GM13977 (cell line): ENCODE measurements at regions not wholly inside any gene's neighbourhood (a gene's known extent, or its start where the extent isn't known, plus 50 kb on each side); places are given as distances from the start of the nearest gene placed in this dataset.

Experiments
- DNase-seq: peaks from one replicate; pipeline ENCODE4 v3.0.0; 2012; ENCODE audit warnings: low spot score
- in situ Hi-C: fragments of 300-500 bp; cut with MboI; formaldehyde crosslinking; loops from one replicate; pipeline ENCODE4 v1.12.0; 2022; ENCODE audit warnings: low sequenced_read_pairs, low pct_unique_long_range_greater_than_20kb, mixed read lengths, inconsistent platforms; ENCODE audit not compliant: unreplicated experiment
- TF ChIP-seq, protein P1 (sequence below): IDR thresholded peaks from 2 replicates; pipeline ENCODE4 v1.5.1; 2012; ENCODE audit warnings: mild to moderate bottlenecking, control low read depth; ENCODE audit not compliant: insufficient read depth; ENCODE audit errors: extremely low read depth, missing control alignments

DNA sequence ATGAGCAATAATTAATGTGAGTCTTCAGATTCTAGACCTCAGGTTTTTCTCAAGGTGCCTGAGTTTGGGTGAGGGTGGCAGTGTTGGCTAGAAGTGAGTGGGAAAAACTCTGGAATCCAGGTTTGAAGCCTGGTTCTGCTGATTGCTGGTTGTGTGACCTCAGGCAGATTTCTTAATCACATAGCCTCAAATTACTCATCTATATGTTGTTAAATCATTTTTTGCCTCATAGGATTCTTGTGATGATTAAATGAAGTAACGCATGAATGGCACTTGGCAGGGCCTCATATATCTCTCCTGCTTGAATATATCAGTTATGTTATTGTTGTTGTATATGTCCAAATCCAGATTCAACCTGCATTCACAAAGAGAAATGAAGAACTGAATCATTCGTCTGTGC, 60.5 kb downstream of the NR2F2 start:
- no peak for DNase-seq
- in situ Hi-C loops = no loop called here
- TF ChIP-seq, protein P1, sequence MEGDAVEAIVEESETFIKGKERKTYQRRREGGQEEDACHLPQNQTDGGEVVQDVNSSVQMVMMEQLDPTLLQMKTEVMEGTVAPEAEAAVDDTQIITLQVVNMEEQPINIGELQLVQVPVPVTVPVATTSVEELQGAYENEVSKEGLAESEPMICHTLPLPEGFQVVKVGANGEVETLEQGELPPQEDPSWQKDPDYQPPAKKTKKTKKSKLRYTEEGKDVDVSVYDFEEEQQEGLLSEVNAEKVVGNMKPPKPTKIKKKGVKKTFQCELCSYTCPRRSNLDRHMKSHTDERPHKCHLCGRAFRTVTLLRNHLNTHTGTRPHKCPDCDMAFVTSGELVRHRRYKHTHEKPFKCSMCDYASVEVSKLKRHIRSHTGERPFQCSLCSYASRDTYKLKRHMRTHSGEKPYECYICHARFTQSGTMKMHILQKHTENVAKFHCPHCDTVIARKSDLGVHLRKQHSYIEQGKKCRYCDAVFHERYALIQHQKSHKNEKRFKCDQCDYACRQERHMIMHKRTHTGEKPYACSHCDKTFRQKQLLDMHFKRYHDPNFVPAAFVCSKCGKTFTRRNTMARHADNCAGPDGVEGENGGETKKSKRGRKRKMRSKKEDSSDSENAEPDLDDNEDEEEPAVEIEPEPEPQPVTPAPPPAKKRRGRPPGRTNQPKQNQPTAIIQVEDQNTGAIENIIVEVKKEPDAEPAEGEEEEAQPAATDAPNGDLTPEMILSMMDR = no peak

DNA sequence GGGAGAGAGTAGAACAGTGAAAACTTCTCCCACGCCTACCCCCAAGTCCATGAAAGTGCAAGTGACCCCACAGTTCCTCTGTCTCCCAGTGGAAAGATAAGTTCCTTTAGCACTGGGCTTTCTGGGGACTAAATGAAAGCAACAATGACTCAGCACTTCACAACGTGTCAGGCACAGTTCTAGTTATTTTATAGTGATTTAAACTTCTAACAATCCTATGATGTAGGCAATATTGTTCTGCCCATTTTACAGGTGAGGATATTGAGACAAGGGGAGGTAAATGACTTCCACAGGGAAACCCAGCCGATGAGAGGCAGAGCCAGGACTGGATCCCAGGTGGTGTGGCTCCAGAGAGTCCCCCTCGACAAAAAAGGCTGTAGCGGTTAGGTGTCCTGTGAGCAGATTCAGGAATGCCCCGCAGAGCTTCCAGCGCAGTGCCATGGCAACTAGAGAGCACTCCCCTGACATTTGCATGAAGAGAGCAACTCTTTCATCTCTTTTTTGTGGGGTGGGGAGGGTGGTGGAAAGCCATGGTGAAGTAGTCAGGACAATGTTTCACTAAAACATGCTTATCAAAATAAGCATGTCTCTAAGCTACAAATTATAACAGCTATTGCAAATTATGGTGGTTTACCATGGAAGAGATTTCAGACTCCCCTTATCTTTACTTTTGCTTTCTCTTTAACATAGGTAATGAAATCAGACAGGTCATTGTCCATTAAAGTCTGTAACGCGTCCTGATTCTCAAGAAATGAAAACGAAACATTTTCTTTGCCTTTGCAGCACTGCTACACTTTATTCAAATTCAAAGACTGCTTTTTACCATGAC, 62.1 kb downstream of the NR2F2 start:
- no peak for DNase-seq
- in situ Hi-C loops = no loop called here
- TF ChIP-seq, protein P1 = no peak

DNA sequence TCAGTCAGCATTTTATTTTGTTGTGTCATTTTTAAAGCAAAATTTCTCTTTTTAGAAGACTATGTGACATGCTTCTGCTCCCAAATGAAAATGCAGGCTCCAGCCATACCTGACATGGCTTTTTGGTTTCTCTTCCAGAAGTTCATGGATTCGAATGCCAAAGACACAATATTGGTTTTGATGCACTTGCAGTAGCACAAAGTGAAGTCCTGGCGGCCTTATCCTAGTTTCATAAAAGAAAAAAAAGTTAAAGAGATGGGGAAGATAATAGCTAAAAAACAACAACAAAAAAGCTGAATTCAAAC, 62.7 kb downstream of the NR2F2 start:
- in situ Hi-C loops = no loop called here
- TF ChIP-seq, protein P1 = no peak
- DNase-seq = no peak

DNA sequence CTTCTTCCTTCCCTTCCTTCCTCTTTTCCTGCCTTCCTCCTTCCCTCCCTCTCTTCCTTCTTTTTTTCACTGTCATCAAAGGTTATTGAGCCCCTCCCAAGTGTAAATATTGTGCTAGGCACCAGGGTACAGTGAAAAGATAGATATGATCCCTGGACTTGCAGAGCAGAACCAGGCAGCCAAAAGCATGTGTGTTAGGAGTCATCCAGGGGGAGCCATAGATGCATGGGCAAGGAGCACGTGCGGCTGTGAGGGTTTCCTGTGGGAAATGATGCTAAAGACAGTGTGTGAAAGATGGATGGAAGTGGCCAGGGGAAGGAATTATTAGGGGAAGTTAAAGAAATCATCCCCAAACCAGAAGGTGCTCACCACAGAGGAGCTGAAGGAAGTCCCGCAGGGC, 65.2 kb downstream of the NR2F2 start:
- in situ Hi-C loops = no loop called here
- DNase-seq = no peak
- TF ChIP-seq, protein P1 = no peak

DNA sequence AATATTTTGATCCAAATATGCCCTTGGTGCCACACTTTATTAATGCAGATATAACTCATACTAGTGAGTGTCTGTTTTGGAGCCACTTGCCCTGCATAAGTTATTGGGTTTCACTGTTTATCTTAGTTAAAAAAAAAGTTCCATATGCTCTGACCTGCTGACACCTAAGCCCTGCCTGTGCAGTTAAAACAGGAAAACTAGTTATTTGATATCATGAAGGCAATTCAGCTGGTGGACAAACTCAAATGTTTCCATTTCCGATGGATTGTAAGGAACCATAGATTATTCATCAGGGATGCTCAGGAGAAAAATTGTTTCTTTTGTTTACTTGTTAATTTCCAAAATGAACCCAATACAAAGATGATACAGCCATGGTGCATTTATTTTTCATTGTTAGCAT, 68.3 kb downstream of the NR2F2 start:
- DNase-seq = no peak
- in situ Hi-C loops = no loop called here
- TF ChIP-seq, protein P1 = no peak

DNA sequence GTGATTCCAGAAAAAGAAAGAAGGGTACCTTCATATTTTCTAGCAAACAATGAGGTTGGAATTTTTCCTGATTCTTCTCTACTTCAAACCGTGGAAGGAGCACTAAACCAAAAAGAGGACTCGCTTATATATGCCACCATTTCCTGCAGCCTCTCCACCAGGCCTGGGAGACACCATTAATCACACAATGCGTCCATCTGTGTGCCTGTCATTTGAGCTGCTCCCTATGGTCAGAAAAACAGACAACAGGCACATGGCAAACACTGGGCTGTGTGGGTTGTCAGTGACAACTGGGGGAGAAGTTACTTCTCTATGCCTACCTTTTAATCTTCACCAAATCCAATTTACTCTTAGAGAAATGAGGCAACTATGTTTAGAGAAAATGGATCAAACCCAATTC, 71.9 kb downstream of the NR2F2 start:
- in situ Hi-C loops = no loop called here
- DNase-seq = no peak
- TF ChIP-seq, protein P1 = no peak
